GM21390 (cell line): ENCODE measurements at regions not wholly inside any gene's neighbourhood (a gene's known extent, or its start where the extent isn't known, plus 50 kb on each side); places are given as distances from the start of the nearest gene placed in this dataset.

ENCODE experiments used
- ATAC-seq: cut with Tn5 transposase; IDR thresholded peaks from one replicate; pipeline ENCODE4 v1.9.1; 2021; ENCODE audit not compliant: unreplicated experiment

- no peak for ATAC-seq
These were observed 522.2 kb upstream of the JAG1 start for GRCh38 chr20:11195899-11196558.

DNA sequence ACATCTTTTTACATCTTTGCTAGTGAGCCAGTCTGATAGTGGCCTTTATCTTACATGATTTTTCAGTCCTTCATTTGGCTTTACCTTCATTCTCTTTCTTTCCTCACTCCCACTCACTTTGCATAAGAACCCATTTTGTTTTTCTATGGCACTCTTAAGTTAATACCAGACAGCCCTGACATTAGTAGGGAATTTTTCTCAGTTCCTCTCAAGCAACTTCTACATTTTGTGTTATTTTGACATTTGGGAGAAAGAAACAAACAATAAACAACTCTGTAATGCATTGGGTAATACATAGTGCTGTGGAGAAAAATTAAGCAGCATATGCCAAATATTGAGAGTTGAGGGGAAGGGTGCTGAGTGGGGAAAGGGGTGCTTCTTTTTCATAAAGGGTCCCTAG lies 524.1 kb upstream of the JAG1 start:
- ATAC-seq: no peak

DNA sequence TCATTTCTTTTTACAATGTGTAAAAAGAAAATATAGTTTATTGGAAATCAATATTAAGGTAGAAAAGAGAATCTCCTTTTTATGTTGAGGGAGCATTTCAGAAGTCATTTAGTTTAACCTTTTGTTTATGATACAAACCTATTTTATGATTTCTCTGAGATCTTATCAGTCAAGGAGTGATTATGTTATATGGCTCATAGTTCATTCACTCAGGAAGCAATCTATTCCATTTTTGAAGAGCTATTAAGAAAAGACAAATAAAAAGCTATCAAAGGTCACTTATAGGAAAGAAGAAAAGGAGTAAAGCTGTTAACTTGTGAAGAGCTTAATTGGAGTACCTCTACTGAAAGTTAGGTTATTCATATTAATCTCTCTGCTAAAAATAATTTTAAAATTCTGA lies 526.6 kb upstream of the JAG1 start:
- ATAC-seq: no peak

DNA sequence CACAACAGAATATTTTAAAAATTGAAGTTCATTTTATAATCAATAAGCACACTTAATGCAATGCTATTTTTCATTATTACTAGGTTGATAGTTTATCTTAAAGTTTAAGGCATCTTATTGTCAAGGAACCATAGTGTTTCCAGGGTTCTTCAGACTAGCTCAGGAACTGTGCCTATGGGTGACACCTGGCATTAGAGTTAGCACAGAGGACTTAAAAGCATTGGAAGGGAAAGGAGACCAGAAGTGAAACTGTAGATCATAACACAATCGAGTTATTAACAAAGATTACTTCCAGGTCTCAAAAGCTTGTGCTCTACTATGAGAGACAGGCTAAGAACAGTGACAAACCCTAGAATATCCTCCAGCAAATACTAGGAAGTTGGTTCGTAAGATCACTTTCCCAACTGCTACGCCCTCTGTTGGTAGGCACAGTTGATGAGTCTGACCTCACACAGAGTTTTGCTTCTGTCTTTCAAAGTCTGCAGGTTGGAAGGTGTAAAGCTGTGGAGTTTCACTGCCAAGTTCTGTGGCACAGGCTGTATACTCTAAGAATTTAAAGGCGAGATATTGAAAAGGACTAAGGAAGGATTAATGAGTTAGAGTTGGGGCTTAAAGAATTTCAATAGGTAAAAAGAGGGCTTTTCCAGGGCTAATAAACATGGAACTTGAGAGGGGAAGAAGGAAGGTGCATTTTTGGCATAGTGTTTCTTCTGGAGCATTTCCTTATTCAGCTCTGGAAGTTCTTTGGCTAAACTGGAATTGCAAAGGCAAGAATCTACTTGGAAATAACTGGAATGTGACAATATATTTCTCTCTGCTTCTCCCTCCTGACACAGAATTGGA lies 531.3 kb upstream of the JAG1 start:
- ATAC-seq: peak; percentile 88

DNA sequence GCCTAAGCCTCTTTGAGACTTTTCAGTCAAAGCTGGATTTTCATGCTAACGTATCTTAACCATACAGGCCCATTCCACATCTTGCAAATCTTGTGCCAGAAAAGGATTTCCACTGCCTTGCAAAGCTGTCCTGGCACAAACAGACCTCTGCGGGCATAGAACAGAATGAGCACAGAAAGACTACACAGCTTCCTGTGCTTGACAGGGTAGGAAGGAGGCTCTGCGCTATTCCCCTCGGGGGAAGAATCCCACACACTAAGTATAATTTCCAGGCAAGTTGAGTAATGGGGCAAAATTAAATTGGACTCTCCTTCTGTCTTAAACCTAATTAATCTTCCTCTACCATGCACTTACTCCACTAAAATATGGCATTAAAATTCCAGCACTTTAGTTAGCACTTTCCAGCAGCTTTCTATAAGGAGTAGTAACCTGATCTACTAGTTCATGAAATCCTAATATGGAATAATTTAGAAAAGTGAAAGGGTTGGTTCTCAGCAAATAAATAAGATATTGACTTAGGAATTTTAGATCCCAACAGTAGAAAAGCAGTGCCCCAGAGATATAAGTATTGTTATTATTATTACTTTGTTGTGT lies 532.1 kb upstream of the JAG1 start:
- ATAC-seq: no peak

- no peak for ATAC-seq
These were observed 534.1 kb upstream of the JAG1 start for GRCh38 chr20:11207749-11208502.

GRCh38 chr20:11210611-11211010 lies 536.8 kb upstream of the JAG1 start:
- ATAC-seq: no peak

DNA sequence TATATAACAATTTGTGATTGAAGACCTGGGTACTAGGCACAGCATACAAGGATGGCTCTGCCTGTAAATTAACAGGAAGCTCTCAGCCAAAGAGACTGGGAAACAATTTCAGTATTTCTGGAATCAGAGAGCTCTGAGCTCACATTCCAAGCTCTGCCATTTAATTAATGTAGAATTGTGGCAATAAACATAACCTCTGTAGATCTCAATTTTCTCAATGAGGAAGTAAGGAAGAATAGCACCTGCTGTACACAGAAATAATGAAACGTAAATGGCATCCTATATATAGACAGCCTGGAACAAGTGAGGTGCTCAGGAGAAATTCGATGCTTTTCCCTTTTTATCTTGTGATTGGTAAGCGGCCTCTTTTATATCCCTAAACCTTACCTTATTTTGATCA lies 538.5 kb upstream of the JAG1 start:
- no peak for ATAC-seq

- ATAC-seq: no peak
These were observed 539.1 kb upstream of the JAG1 start for GRCh38 chr20:11212902-11213301.

- no peak for ATAC-seq
These were observed 540.5 kb upstream of the JAG1 start for GRCh38 chr20:11214256-11214840.

DNA sequence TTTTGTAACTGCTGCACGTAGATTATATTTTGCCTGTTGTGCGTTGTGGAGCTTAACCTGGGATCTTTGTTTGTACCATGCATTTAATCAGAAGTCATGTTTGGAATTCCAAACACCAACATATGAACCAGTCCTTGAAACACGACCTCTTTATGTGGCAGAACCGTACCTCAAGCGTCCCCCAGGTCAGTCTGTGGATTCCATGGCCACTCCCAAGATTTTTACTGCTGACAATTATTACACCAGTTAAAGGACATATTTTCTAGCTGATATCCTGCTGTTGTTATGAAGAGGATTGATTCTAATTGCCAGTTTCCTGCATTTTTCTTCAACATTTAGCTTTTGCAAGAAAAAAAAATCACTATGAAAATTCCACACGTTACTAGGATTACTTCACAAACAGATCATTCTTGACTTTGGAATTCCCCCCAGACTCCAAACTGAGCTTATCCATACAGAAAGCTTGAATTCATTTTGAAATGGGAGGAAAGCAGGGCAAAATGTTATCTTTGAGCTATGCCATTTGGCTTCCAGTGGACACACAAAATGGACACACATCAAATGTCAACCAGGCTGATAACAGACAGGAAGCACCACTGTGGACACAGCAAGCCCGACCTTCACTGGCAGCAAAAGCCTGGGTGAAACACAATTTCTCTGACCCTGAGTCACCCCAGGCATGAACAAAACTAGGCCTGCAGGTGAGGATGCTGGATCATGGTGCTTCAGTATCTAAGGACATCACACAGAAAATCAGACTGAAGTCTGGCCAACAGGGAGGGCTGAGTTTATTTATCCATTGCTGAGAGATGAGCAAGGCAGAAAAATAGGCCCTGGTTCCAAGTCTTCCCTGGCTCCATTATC lies 542.9 kb upstream of the JAG1 start:
- ATAC-seq: no peak

DNA sequence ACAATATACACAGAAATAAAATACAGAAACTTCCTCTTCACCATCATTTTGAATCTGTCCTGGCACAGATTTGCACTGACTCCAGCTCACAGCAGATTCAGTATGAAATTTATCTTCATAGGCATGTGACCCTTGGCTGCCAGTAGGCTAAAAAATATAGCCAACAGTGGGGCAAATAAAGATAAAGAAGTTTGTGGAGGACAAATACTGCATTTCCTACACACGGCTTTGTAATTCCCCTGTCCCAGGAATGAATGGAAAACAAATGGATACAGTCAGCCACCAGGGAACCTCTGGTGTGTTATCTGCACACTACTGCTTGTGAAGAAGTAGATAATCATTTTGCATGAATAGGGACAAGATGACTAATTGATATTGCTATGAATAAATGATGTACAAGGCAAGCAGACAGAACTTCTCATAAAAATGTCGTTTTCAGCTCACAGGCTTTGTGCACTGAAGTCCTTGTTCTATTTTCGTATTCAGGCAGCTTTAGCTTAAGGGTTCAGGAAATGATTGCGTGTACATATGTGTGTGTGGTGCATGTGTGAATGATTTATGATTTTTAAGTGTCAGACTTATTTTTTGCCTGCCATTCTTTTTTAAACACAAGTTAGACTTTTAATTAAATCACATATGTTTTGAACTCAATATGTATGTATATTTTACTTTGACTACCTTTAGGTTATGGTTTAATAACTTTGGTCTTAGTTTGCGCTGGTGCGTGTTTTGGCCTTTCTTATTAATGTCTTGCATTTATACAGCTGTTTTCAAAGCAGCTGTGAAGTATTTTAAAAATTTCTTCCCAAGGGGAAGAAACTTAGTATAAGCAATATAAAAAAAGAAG lies 543.8 kb upstream of the JAG1 start:
- no peak for ATAC-seq

- no peak for ATAC-seq
These were observed 544.4 kb upstream of the JAG1 start for GRCh38 chr20:11218173-11218680.

- peak; percentile 73 for ATAC-seq
These were observed 545.4 kb upstream of the JAG1 start for GRCh38 chr20:11219192-11219591.

GRCh38 chr20:11221046-11221445 lies 547.2 kb upstream of the JAG1 start:
- no peak for ATAC-seq

DNA sequence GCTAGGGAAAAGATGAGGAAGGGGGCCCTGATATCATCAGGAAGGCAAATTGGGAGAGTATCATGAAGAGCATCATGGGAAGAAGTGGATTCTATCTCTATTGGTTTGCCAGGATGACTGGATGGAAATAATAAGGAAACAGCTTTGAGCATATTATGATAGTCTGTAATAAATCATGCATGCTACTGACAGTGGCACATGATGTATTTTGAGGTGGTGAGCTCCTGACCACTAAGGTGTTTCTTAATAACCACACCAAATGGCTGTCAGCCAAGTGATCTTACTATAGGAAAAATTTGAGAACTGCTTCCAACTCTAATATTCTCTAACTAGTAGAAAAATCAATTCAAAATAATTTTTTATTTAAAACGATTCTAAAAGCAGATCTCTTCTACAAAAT lies 548.4 kb upstream of the JAG1 start:
- no peak for ATAC-seq

DNA sequence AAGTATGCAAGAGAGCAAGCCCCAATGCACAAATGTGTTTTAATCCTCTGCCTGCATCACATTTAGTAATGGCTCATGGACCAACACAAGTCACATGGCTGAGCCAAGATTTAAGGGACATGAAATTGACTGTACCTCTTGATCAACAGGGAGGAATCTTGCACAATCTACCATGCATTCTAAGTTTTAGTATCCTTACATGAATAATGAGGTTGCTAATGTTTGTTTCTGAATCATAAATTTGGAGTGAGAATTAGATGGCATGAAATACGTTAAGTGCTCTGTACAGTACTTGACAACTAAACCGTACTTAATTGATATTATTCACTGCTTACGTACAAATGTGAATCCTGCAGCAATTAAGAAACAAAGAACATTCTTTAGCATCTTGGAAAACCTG lies 553.8 kb upstream of the JAG1 start:
- ATAC-seq: no peak

GRCh38 chr20:11229772-11230171 lies 556.0 kb upstream of the JAG1 start:
- ATAC-seq: no peak

DNA sequence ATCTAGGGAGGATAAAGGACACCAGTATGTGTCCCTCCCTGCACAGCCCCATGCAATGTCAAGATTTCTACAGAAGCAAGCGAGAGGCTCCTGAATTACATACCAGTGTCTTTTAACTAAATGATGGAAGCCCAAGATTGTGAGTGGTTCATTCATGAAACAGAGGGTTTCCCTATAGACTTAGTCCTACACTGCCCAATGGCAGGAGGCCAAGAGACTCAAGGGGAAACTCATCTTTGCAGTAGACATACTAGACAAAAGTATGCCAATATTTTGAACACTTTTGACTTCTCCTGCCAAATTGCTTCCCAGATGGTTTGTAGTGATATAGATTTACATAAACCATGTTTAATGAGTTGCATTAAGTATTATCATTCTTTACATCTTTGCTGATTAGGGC lies 557.2 kb upstream of the JAG1 start:
- no peak for ATAC-seq
